ENCODE measurements at regions not wholly inside any gene's neighbourhood (a gene's known extent, or its start where the extent isn't known, plus 50 kb on each side); places are given as distances from the start of the nearest gene placed in this dataset.

DNA sequence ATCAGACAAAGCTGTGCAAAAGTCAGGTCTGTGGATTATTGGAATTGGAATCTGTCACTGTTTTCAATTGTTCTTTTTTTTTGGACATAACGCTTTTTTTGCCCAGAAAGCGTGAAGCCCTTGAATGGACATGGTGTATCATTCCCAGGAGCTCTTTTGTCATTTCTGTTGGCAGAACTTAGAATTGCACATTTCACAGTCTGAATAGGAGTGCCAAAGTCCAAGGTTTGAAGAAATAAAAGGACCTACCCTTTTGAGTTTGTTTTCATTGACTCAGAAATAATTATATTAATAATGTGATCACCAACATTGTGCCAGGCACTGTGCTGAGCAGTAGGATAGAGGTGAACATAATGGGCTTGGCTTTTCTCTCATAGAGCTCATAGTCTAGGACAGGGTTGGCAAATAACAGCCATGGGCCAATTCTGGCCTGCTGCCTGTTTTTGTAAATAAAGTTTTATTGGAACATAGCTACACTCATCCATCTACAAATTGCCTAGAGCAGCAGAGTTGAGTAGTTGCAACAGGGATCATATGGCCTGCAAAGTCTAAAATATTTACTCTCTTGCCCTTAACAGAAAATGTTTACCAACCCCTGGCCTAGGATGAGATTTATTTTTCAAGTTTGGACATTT lies 62.6 kb upstream of the ATXN1 start:
- Histone ChIP-seq H3K9me1 (ENCODE audit: control insufficient read depth, extremely low read depth, insufficient read depth, low read length) (no peaks in the 10 kb centered on the region), H3K9ac (ENCODE audit: control insufficient read depth, extremely low read depth, insufficient read depth, low read length) (no peak overlapping the region), H2AFZ (ENCODE audit: control insufficient read depth, low read length) (no peak overlapping the region), H3K27ac (ENCODE audit: control insufficient read depth, insufficient read depth, low read length) (no peak overlapping the region), H3K4me3 (ENCODE audit: control insufficient read depth in 2 of 3, extremely low read depth in 1 of 3, insufficient read depth in 2 of 3, low read depth in 1 of 3, low read length in 3 of 3) (no peak overlapping the region), H4K20me1 (ENCODE audit: control insufficient read depth, extremely low read depth, insufficient read depth, low read length) (no peaks in the 10 kb centered on the region), H3K36me3 (ENCODE audit: control insufficient read depth in 2 of 2, extremely low read depth in 1 of 2, insufficient read depth in 2 of 2, low read length in 2 of 2) (no peaks in the 10 kb centered on the region), H3K9me3 (ENCODE audit: control insufficient read depth, low read depth, low read length) (no peaks in the 10 kb centered on the region), H3K27me3 (ENCODE audit: control insufficient read depth, extremely low read depth, insufficient read depth, low read length) (no peaks in the 10 kb centered on the region), H3K79me2 (ENCODE audit: control insufficient read depth, insufficient read depth, low read length) (no peaks in the 10 kb centered on the region), H3K4me2 (ENCODE audit: control insufficient read depth, extremely low read depth, insufficient read depth, low read depth, low read length) (no peak overlapping the region), H3K4me1 (ENCODE audit: control insufficient read depth, extremely low read depth, insufficient read depth, low read length) (peaks cover 15% of the 10 kb centered on the region)
- no peak for DNase-seq (ENCODE audit: low read depth, low spot score)
- TF ChIP-seq, protein P1, sequence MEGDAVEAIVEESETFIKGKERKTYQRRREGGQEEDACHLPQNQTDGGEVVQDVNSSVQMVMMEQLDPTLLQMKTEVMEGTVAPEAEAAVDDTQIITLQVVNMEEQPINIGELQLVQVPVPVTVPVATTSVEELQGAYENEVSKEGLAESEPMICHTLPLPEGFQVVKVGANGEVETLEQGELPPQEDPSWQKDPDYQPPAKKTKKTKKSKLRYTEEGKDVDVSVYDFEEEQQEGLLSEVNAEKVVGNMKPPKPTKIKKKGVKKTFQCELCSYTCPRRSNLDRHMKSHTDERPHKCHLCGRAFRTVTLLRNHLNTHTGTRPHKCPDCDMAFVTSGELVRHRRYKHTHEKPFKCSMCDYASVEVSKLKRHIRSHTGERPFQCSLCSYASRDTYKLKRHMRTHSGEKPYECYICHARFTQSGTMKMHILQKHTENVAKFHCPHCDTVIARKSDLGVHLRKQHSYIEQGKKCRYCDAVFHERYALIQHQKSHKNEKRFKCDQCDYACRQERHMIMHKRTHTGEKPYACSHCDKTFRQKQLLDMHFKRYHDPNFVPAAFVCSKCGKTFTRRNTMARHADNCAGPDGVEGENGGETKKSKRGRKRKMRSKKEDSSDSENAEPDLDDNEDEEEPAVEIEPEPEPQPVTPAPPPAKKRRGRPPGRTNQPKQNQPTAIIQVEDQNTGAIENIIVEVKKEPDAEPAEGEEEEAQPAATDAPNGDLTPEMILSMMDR (optimal IDR thresholded peaks at IDR 0.05 in 1 of 3, IDR thresholded peaks at IDR 0.05 in 1 of 3, conservative IDR thresholded peaks at IDR 0.05 in 1 of 3; ENCODE audit: extremely low read depth in 1 of 3, insufficient read depth in 2 of 3, low read length in 3 of 3): no peak
- TF ChIP-seq EZH2 (IDR thresholded peaks at IDR 0.05; ENCODE audit: low read length): no peak
- dilution Hi-C loops (cut with MboI; ENCODE audit: extremely low pct_ligation_motif_present, low sequenced_read_pairs): no loop called here
- no peak for FAIRE-seq

DNA sequence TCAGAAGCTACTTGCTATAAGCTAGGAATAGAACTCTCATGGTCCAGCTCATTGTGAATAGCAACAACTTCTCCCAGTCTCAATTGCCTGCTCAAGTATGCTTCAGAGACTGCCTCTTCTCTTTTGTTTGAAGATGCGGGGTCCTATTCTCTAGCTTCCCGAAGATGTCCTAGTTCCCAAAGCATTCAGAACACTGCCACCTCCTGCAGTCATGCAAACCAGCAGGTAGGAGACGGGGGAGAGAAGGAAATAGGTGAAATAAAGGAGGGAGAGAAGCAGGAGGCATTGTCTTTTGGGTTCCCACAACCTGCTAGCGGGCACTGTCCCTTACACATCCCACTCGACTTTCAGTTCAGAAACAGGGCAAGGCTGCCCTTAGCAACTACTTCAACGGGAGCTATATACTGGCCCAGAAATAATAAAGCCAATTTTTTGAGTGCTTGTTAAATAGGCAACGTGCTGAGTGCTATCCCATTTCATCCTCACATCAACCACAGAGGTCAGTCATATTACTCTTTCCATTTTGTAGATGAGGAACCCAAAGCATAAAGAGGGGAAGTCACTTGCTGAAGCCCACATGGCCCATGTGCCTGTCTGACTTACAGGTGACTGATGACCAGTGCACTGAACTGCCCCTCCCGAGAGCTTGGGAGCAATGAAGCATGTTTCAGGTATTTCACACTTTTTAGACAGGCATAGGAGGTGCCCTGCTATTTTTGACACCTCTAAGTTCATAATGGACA lies 61.9 kb upstream of the ATXN1 start:
- H3K4me3 ChIP-seq (ENCODE audit: control insufficient read depth in 2 of 3, extremely low read depth in 1 of 3, insufficient read depth in 2 of 3, low read depth in 1 of 3, low read length in 3 of 3): no peak overlapping the region
- no peaks in the 10 kb centered on the region for H4K20me1 ChIP-seq (ENCODE audit: control insufficient read depth, extremely low read depth, insufficient read depth, low read length)
- no peak for FAIRE-seq
- dilution Hi-C loops (cut with MboI; ENCODE audit: extremely low pct_ligation_motif_present, low sequenced_read_pairs): no loop called here
- DNase-seq (ENCODE audit: low read depth, low spot score): no peak
- TF ChIP-seq, protein P1 (optimal IDR thresholded peaks at IDR 0.05 in 1 of 3, IDR thresholded peaks at IDR 0.05 in 1 of 3, conservative IDR thresholded peaks at IDR 0.05 in 1 of 3; ENCODE audit: extremely low read depth in 1 of 3, insufficient read depth in 2 of 3, low read length in 3 of 3): no peak
- TF ChIP-seq EZH2 (IDR thresholded peaks at IDR 0.05; ENCODE audit: low read length): no peak
- no peak overlapping the region for H3K9ac ChIP-seq (ENCODE audit: control insufficient read depth, extremely low read depth, insufficient read depth, low read length)
- no peaks in the 10 kb centered on the region for H3K27me3 ChIP-seq (ENCODE audit: control insufficient read depth, extremely low read depth, insufficient read depth, low read length)
- H3K4me2 ChIP-seq (ENCODE audit: control insufficient read depth, extremely low read depth, insufficient read depth, low read depth, low read length): peak overlapping the region; percentile 50
- no peaks in the 10 kb centered on the region for H3K9me3 ChIP-seq (ENCODE audit: control insufficient read depth, low read depth, low read length)
- no peaks in the 10 kb centered on the region for H3K79me2 ChIP-seq (ENCODE audit: control insufficient read depth, insufficient read depth, low read length)
- H2AFZ ChIP-seq (ENCODE audit: control insufficient read depth, low read length): no peak overlapping the region
- H3K4me1 ChIP-seq (ENCODE audit: control insufficient read depth, extremely low read depth, insufficient read depth, low read length): peaks cover 15% of the 10 kb centered on the region
- no peaks in the 10 kb centered on the region for H3K36me3 ChIP-seq (ENCODE audit: control insufficient read depth in 2 of 2, extremely low read depth in 1 of 2, insufficient read depth in 2 of 2, low read length in 2 of 2)
- no peaks in the 10 kb centered on the region for H3K9me1 ChIP-seq (ENCODE audit: control insufficient read depth, extremely low read depth, insufficient read depth, low read length)
- no peak overlapping the region for H3K27ac ChIP-seq (ENCODE audit: control insufficient read depth, insufficient read depth, low read length)
